ENCODE measurements at regions not wholly inside any gene's neighbourhood (a gene's known extent, or its start where the extent isn't known, plus 50 kb on each side); places are given as distances from the start of the nearest gene placed in this dataset.
A peak's percentile ranks its signal among the peaks of the same experiment; 100 is the strongest.

DNA sequence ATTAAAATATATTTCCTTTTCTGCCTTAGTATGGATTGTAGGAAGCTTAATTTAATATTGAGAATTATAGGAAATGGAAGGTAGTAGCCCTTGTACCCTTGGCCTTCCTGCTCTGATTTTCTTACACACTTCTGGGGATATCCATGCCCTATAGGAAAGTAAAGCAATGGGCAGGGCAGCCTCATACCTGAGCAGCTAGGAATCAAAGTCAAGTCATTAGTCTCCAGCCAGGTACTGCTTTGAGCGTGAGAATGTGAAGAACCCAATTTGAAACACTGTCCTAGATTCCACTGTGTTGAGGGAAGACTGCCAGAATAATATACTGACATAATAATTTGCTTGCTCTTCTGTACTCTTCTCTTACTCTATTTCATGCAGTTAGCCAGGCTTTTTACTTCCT, 51.0 kb upstream of the L3MBTL3 start:
- DNase-seq (ENCODE audit: low read depth in 2 of 3, low spot score in 1 of 3) = no peak

DNA sequence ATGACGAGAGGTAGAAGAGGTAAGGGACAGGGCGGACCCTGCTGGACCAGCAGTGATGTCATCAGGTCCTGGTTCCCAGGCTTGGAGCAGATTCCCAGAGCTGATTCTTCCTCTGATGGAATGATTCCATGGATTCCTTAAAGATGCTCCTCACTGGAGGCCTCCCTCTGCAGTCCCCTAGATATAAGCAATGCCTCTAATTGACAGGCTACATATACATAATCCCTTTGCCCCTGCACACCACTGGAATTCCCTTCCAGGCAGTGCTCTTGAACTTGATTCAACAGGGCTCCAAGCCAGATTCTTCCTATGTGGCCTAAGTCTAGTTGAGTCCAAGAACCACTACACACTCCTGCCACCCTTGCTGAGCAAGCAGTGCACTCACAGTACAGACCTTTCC, 52.3 kb upstream of the L3MBTL3 start:
- DNase-seq (ENCODE audit: low read depth in 2 of 3, low spot score in 1 of 3) = no peak

GRCh38 chr6:129965096-129965495, 53.3 kb upstream of the L3MBTL3 start:
- DNase-seq (ENCODE audit: low read depth in 2 of 3, low spot score in 1 of 3) = no peak

GRCh38 chr6:129959358-129959930, 58.9 kb upstream of the L3MBTL3 start:
- no peak for DNase-seq (ENCODE audit: low read depth in 2 of 3, low spot score in 1 of 3)

DNA sequence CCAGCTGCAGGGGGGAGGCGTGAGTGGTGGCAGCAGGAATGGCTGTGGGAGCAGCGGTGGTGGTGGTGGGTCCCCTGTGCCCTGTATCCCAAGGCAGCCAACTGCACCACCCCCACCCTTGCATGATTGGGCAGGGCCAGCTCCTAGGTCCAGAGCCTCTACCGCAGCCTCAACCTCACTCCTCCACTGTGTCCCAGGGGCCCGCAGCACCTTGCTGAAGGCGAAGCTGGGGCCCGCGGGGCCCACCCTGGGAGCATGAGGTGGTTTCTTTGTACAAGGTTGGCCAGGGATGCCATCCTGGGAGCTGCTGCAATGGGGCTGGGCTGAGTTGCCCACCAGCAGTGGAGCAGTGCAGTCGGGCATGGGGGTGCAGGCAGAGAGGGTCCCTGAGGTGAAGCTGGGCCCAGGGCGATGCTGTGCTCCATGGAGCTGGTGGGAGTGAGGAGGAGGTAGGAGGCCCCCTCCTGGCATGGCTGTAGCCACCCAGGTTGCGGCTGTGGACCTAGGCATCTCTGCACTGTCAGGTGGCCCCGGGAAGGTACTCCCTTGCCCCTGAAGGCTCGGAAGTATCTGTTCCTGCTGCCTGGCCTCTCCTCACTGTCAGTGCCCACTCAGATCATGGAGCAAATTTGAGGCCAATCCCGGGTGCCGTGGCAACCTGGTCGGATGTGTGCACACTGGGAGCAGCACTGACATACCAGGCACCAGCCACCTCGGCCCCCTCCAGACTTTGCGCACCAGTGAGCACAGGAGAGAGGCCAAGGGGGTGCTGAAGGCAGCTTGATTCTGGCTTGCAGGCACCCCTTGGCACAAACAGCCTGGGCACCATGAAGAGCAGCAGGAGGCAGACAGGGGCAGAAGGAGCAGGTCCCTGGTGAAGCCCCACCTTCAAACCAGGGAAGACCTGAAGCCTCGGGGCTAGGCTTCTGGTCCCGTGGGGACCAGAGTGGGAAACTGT, 60.2 kb upstream of the L3MBTL3 start:
- DNase-seq (ENCODE audit: low read depth in 2 of 3, low spot score in 1 of 3) = no peak

DNA sequence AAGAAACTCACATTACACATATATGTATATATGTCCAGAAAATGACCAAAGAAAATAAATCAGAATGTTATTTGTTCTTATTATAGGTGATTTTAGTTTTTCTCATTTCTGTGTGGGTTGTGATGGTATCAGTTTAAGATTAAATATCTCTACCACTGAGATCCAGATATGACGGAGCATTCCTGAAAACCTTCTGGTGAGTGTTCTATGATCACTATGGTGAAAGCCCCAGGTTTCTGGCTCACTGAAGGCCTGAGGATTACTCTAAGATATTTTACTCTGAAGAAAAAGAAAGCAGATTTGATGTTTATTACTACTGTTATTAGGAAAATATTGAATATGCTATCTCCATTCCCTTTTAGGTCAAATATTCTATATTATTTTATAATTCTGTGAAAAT, 62.8 kb upstream of the L3MBTL3 start:
- no peak for DNase-seq (ENCODE audit: low read depth in 2 of 3, low spot score in 1 of 3)

DNA sequence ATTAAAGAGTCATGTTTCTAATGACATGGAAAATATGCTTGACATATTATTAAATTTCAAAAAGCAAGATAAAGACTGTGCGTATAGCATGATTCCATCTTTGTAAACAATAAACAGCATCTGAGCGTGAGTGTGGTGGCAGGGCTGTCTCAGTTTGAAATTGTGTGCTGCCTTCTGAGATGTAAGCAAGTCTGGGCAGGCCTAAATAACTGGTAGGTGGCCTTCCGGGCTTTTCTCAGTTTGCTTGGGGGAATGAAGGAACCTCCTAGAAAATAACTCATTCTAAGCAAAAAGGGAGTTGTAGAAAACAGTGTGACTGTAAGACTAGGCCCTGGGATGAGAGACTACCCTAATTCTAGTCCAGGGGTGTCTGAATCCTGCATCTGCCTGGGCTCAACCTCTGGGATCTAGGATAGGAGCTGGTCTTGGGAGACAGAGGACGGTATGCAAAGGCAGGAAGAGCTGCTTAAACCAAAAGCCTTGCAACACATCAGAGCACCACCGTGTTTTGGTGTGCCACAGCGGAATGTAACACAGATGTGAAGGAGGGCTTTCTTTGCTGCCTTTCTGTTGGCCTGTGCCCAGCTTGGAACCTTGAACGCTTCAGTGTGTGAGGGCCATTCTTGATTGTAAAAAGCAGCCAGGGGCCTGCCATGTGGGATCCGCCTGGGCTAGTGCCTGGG, 63.5 kb upstream of the L3MBTL3 start:
- DNase-seq (ENCODE audit: low read depth in 2 of 3, low spot score in 1 of 3) = no peak

DNA sequence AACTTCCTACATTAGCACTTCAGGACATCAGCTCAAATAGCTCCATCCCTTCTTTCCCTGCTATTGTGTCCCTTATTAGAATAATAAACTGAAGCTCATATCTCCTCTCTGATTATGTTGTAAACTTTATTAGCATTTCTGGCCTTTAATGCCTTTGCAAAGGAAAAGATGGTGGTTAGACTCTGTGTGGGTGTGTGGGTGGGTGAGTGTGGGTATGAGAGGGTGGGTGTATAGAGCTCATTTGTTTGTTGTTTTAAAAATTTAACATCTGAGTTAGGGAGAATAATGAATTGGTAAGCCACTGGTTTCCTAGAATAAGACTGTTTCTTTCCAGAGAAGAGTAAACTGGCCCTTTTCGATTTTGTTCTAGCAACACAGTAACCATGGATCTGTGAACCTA, 70.6 kb upstream of the L3MBTL3 start:
- DNase-seq (ENCODE audit: low read depth in 2 of 3, low spot score in 1 of 3) = no peak

DNA sequence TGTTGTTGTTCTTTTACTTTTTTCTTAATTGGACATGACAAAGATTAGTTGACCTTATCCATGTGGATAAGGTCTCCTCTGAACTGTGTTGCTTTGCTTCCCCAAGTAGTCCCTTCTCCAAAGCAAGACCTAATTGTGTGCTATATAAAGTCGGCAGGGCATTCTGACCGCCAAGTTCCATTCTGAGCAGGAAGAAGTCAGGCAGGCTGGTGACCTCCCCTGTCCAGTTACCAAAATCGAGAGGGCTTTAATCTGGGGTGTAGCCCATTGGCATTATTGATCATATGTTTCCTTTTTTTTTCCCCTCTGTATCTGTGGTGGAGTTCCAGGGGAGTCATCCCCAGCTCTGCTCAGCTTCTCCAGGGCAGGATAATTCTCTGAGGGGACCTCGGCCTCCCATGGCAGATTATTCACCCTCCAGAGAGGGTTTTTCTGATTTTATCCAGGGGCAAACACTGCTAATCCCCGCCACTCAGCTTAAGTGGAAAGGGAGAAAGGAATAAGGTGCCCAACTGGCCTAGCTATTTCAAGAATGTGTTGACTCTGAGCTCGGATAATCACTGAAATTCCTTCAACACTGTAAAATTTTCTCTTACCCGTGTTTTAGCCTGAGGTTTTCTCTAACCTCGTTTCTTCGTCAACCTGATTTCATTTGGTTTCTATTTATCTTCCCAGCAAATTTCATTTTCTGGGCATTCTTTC, 71.8 kb upstream of the L3MBTL3 start:
- no peak for DNase-seq (ENCODE audit: low read depth in 2 of 3, low spot score in 1 of 3)

- no peak for DNase-seq (ENCODE audit: low read depth in 2 of 3, low spot score in 1 of 3)
These were observed 74.6 kb upstream of the L3MBTL3 start for GRCh38 chr6:129943637-129944271.

DNA sequence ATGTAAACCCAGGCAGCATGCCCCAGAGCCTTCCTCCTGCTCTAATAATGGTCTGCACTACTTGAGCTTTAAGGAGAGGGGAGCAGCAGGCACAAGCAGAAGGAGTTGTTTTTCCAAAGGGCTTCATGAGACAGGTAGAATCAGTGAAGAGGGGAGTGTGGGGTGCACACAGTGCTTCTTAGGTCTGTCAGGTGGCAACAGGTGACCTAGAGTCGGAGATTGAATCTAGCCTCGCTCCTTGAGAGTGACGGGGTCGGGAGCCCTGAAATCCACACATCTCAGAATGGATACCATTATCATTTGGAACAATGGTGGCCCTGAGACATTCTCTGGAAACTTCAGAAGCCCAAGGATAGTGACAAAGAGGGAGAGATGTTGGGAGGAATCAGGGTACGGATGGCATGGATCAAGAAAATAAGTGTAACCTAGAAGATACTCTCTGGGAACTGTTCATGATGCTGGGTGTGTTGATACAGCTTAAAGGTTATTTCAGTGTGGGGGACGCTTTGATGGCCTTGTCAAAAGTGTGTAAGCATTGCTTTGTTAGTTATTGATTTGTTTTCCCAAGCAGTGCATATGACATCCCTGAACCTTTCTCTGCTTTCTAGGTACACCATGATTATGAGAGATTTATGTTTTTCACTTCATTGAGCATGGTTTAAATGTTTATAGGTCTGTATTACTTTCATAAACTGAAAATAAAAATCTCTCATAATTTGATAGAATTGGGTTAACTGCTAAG, 77.8 kb upstream of the L3MBTL3 start:
- no peak for DNase-seq (ENCODE audit: low read depth in 2 of 3, low spot score in 1 of 3)

DNA sequence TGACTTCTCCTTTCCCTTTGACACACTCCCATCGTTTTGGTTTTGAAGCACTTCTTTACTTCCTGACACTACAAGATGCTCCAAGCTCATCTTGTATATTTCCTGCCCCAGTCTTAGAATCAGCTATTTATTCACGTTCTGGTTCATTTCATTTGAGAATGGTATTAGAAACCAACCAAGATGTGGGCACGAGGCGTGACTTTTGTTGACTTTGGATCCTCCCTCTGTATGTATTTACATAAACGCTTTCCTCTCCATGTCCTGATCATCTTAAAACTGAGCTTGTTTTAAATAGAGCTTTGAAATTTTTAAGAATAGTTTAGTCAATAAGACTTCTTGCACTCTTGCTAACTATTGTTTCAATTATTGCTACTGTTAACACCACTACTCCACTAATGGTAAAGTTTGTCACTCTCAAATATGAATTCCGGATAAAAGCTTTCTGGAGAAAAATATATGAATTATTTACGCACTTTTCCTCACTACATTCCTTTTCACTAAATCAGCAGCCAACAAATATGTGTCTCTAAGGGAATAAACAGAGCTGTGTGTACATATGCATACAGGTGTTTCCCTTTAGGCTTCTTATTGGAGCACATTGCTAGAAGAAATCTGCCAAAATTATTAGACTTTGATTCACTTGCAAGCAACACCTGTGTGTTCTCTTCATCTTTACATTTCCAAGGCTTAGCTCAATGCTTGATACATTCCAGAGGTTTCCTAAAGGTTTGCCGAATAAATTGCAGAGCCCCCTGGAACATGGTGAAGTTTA, 77.3 kb upstream of the TMEM244 start:
- DNase-seq (ENCODE audit: low read depth in 2 of 3, low spot score in 1 of 3) = no peak

DNA sequence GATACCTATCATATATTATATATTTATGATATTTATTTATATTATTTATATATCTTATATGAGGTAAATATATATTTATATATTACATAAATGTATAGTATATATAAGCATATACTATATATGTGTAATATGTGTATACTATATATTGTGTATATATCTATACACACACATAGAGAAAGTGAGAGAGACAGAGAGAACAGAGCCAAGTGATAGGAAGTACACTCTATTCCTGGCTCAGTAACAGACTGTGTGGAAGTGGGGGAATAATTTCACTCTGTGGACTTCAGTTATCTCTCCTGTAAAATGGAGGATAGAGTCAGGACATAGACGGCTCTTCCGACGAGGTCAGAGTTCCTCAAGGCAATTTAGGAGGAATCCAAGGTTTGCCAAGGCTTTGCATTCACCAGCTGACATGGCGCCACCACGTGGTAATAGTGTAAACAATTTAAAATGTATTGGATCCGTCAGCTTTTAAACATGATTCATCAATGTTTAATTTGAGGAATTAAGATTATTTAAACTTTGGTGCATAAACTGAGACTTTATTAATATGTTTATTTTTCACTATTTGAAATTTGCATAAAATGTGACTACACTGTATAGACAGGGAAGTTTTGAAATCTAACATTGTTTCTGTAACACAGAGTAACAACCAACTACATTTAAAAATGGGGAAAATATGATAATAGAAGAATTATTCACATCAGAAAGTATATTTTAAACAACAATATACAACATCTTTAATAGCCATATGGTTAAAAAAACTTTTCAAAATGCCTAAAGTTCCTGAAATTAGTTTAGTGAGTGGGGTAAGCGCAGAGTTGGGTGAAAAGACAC, 75.4 kb upstream of the TMEM244 start:
- peak in 2 of 3 donors; percentile 34 to 39 for DNase-seq (ENCODE audit: low read depth in 2 of 3, low spot score in 1 of 3)

DNA sequence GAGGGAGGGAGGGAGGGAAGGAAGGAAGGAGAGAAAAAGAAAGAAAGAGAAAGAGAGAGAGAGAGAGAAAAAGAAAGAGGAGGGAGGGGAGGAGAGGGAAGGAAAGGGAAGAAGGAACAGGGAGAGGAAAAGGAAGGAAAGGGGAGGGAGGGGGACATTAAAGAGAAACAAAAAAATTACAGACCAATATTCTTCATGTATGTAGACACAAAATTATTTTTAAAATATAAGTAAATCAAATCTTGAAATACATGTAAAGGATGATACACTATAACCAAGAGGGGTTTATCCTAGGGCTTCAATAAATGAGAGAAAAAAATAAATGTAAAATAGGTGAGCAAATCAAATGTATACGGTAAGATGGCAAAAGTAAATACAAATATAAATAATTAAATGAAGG, 71.2 kb upstream of the TMEM244 start:
- DNase-seq (ENCODE audit: low read depth in 2 of 3, low spot score in 1 of 3) = no peak

DNA sequence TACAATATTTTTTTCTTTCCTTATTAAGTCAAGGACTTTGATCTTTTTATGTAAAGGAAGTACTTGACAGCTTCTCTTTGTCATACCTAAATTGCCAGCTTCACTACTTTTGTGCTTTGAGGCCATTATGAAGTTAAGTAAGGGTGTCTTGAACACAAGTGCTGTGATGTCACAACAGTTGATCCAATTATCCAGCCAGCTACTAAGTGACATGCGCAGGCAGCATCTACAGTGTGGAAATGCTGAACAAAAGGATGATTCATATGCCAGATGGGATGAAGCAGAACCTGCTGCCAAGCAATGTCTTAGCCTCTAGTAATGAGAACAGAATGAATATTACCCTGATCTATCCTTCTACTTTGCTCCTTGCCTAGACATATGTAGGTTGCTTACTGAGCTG, 68.3 kb upstream of the TMEM244 start:
- no peak for DNase-seq (ENCODE audit: low read depth in 2 of 3, low spot score in 1 of 3)

DNA sequence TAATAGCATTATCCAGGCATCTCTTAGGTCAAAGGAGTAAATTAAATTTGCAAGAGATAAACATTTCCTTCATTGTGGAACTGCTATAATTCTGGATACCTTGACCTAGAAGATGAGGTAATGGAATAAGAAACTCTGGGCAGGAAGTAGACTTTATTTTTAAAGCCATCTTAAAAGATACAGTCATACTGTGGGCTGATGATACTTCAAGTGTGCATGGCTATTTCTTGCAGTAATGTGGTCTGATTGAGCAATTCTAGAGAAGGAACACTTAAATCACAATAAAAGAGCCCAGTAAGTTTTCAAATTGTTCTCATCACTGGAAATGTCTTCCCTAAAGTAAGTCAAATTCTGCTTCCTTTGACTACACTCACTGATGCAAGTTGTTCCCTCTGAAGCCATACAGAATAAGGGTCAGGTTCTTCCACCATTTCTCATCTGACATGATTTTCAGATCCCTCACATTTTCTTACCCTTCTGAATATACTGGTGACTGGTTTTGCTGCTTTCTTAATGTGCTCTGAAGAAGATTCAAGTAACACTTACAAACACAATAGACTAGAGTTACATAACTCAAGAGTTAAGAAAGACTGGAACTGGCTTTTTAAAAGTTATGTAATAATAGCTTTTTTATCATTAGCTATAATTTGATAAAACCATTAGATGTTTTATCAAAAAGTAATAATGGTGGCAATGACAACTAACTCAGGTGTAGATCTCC, 62.6 kb upstream of the TMEM244 start:
- DNase-seq (ENCODE audit: low read depth in 2 of 3, low spot score in 1 of 3) = no peak

DNA sequence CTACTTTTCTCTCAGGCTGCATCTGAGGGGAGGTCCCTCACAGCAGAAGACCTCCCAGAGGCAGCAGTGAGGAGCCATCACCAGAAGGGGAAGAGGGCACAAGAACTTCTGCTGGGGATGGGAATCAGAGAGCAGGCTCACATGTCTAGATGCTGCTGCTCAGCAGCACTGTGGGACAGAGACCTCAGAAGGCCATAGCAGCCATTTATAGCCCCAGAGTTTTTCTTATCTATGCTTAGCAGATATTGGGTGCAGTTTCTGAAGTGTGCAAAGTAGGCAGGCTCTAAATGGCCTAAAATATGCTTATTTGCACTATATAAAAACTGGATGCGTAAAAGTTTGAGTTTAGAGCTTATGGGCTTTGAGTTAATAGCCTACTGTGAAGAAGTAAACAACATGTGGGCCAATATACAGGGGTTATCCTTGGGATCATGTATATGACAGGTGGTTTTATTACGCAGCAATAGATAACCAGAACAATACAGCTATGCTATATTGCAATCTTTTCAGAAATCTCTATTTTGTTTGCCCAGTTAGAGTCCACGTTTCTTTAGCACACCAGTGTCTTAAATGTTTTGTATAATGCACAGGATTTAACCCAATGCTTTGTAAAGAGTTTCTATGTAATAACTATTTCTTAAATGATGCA, 60.2 kb upstream of the TMEM244 start:
- no peak for DNase-seq (ENCODE audit: low read depth in 2 of 3, low spot score in 1 of 3)
